Activated naive CD8-positive, alpha-beta T cell treated with anti-CD3 and anti-CD28 coated beads for 36 hours (primary cell): ENCODE measurements at regions not wholly inside any gene's neighbourhood (a gene's known extent, or its start where the extent isn't known, plus 50 kb on each side); places are given as distances from the start of the nearest gene placed in this dataset.

Experiments used
- DNase-seq: peaks from one replicate; pipeline ENCODE4 v3.0.0; 2021
- H3K27ac Mint-ChIP-seq: one replicate; pipeline ENCODE4 v1.8.0; 2022; ENCODE audit warnings: mild to moderate bottlenecking, moderate library complexity, mixed read lengths
- H3K27me3 Mint-ChIP-seq: one replicate; pipeline ENCODE4 v1.8.0; 2022; ENCODE audit warnings: mild to moderate bottlenecking, mixed read lengths
- H3K36me3 Mint-ChIP-seq: one replicate; pipeline ENCODE4 v1.8.0; 2021; ENCODE audit warnings: mild to moderate bottlenecking, mixed read lengths
- H3K4me1 Mint-ChIP-seq: one replicate; pipeline ENCODE4 v1.8.0; 2021; ENCODE audit warnings: mixed read lengths
- H3K4me3 Mint-ChIP-seq: one replicate; pipeline ENCODE4 v1.8.0; 2022; ENCODE audit warnings: mild to moderate bottlenecking, moderate library complexity, mixed read lengths
- H3K9me3 Mint-ChIP-seq: one replicate; pipeline ENCODE4 v1.8.0; 2022; ENCODE audit warnings: mixed read lengths

GRCh38 chr15:100788418-100789105 is 91.1 kb upstream of the ALDH1A3 start:
- H3K4me1 Mint-ChIP-seq: no peaks in the 10 kb centered on the region
- H3K27ac Mint-ChIP-seq: no peak overlapping the region
- H3K4me3 Mint-ChIP-seq: no peak overlapping the region
- peaks cover 7% of the 10 kb centered on the region for H3K27me3 Mint-ChIP-seq
- no peak for DNase-seq
- no peaks in the 10 kb centered on the region for H3K36me3 Mint-ChIP-seq
- H3K9me3 Mint-ChIP-seq: no peaks in the 10 kb centered on the region

GRCh38 chr15:100790786-100791265 is 88.8 kb upstream of the ALDH1A3 start:
- H3K36me3 Mint-ChIP-seq: no peaks in the 10 kb centered on the region
- H3K4me1 Mint-ChIP-seq: no peaks in the 10 kb centered on the region
- H3K27ac Mint-ChIP-seq: no peak overlapping the region
- no peaks in the 10 kb centered on the region for H3K9me3 Mint-ChIP-seq
- no peak for DNase-seq
- peaks cover 19% of the 10 kb centered on the region for H3K27me3 Mint-ChIP-seq
- no peak overlapping the region for H3K4me3 Mint-ChIP-seq

GRCh38 chr15:100794008-100794407 is 85.6 kb upstream of the ALDH1A3 start:
- Mint-ChIP-seq H3K4me1 (no peaks in the 10 kb centered on the region), H3K9me3 (peaks cover 2% of the 10 kb centered on the region), H3K27me3 (peaks cover 30% of the 10 kb centered on the region), H3K27ac (no peak overlapping the region), H3K36me3 (no peaks in the 10 kb centered on the region), H3K4me3 (no peak overlapping the region)
- DNase-seq: no peak

- Mint-ChIP-seq H3K4me3 (no peak overlapping the region), H3K27me3 (peaks cover 7% of the 10 kb centered on the region), H3K4me1 (no peaks in the 10 kb centered on the region), H3K27ac (no peak overlapping the region), H3K36me3 (no peaks in the 10 kb centered on the region), H3K9me3 (peaks cover 7% of the 10 kb centered on the region)
- no peak for DNase-seq
Observed at GRCh38 chr15:100801256-100801900, 78.3 kb upstream of the ALDH1A3 start.

DNA sequence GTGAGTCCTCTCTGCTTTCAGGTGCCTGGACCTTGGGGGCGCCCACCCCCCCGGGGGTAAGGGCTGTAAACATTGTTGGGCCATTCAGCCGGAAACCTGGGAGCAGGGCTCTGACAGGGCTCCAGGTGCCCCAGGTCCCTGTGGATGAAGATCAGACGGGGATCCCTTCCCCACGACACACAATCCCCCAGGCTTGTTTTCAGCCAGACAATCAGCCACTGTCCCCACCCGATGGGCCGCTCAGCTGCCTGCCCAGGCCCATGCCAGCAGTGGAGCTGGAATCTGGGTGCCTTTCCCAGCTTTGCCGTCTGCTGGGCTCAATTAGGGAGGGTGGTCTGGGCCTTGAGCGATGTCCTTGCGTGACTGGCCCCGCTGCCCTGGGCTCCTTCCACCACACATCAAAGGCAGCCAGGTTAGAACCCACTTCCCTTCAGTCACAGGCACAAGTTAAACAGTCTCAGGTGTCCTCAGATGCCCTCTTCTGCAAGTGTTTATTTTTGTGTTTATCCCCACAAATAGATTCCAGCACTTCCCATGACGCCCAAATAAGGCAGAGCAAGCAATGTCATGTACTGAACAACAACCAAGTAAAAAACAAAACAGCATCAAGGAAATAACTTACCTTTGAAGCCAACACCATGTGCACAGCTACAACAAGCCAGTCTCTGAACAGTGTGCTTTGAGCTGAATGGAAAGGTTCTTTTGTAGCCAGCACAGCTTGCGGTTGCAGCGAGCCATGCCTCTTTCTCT is 77.0 kb upstream of the ALDH1A3 start:
- Mint-ChIP-seq H3K27me3 (peaks cover 2% of the 10 kb centered on the region), H3K27ac (no peak overlapping the region), H3K36me3 (no peaks in the 10 kb centered on the region), H3K4me3 (no peak overlapping the region), H3K4me1 (no peaks in the 10 kb centered on the region), H3K9me3 (peaks cover 7% of the 10 kb centered on the region)
- DNase-seq: no peak

DNA sequence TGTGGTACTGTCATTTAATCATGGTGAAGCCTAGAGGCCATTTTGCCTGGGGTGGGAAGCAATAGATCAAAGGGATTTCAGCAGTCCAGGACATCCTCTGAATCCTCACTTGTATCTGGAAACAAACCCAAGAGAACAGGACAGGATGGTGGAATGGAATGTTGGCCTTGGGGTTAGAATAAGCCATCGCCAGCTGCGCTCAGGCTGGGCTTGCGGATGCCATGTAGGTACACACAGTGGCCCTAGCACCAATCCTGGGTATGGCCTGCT is 76.5 kb upstream of the ALDH1A3 start:
- Mint-ChIP-seq H3K27me3 (no peaks in the 10 kb centered on the region), H3K4me3 (no peak overlapping the region)
- DNase-seq: no peak

DNA sequence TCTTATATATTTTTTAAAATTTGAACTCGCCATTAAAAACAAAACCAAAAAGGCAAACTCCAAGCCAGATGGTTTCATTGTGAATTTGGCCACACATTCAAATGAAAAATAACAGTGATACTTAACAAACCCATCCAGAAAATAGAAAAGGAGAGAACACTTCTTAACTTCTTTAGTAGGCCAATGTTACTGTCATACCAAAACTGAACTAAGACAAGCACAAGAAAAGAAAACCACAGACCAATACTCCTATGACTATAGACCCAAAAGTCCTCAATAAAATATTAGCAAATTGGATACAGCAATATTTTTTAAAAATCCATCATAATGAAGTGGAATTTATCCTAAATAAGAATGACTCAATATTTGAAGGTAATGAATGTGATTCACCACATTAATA is 73.5 kb upstream of the ALDH1A3 start:
- no peak overlapping the region for H3K4me3 Mint-ChIP-seq
- H3K9me3 Mint-ChIP-seq: peaks cover 4% of the 10 kb centered on the region
- no peak overlapping the region for H3K27ac Mint-ChIP-seq

More for the DNA sequence above, 76.5 kb upstream of the ALDH1A3 start:
- H3K27ac Mint-ChIP-seq: no peak overlapping the region
- H3K4me1 Mint-ChIP-seq: no peaks in the 10 kb centered on the region
- peaks cover 8% of the 10 kb centered on the region for H3K9me3 Mint-ChIP-seq
- H3K36me3 Mint-ChIP-seq: no peaks in the 10 kb centered on the region

DNA sequence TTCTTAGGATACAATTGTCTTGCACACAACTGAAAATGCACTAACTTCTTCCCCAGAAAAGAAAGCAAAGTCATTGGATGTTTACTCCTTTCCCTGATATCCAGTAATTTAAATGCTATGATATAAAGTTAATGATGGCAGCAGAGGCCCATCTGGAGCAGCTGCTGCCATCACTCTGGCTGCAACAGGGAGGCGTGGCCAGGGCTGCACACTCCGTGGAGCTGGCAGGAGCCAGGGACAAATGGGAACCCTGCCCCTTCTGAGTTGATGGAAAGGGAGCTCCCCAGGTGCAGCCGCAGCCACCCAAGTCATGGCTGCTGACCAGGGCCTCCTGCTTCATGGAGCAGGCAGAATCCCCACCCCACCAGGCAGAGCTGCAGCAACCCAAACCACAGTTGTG is 72.6 kb upstream of the ALDH1A3 start:
- H3K36me3 Mint-ChIP-seq: no peaks in the 10 kb centered on the region
- no peak for DNase-seq
- H3K9me3 Mint-ChIP-seq: peaks cover 4% of the 10 kb centered on the region
- no peak overlapping the region for H3K4me3 Mint-ChIP-seq
- H3K27ac Mint-ChIP-seq: no peak overlapping the region
- H3K4me1 Mint-ChIP-seq: no peaks in the 10 kb centered on the region
- H3K27me3 Mint-ChIP-seq: no peaks in the 10 kb centered on the region

More for the DNA sequence above, 73.5 kb upstream of the ALDH1A3 start:
- no peak for DNase-seq
- H3K36me3 Mint-ChIP-seq: no peaks in the 10 kb centered on the region
- no peaks in the 10 kb centered on the region for H3K27me3 Mint-ChIP-seq
- no peaks in the 10 kb centered on the region for H3K4me1 Mint-ChIP-seq

- Mint-ChIP-seq H3K4me3 (no peak overlapping the region), H3K27ac (no peak overlapping the region), H3K36me3 (no peaks in the 10 kb centered on the region), H3K27me3 (no peaks in the 10 kb centered on the region), H3K4me1 (no peaks in the 10 kb centered on the region), H3K9me3 (peaks cover 4% of the 10 kb centered on the region)
- no peak for DNase-seq
Observed at GRCh38 chr15:100808691-100809090, 70.9 kb upstream of the ALDH1A3 start.

DNA sequence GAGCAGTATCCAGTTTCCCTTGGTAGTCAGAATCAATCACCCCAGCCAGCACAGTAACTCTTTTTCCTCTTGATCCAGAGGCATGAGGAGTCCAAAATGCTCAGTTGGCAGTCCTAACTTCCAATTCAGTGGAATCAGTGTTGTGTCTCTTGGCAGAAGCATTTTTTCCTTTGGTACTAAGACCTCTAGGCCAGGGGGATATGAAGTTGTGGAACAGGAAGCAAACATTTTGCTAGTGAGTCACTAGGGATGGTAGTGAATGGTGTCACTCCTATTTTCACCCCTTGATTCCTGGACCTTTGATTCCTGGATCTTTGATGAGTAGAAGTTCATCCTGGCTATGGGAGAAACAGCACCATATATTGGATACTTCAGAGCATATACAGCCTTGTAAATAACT is 70.5 kb upstream of the ALDH1A3 start:
- no peaks in the 10 kb centered on the region for H3K4me1 Mint-ChIP-seq
- DNase-seq: no peak
- no peaks in the 10 kb centered on the region for H3K36me3 Mint-ChIP-seq
- no peaks in the 10 kb centered on the region for H3K27me3 Mint-ChIP-seq
- peaks cover 4% of the 10 kb centered on the region for H3K9me3 Mint-ChIP-seq
- no peak overlapping the region for H3K4me3 Mint-ChIP-seq
- no peak overlapping the region for H3K27ac Mint-ChIP-seq

- no peak overlapping the region for H3K4me3 Mint-ChIP-seq
- peaks cover 4% of the 10 kb centered on the region for H3K9me3 Mint-ChIP-seq
- no peaks in the 10 kb centered on the region for H3K36me3 Mint-ChIP-seq
- no peak for DNase-seq
- no peak overlapping the region for H3K27ac Mint-ChIP-seq
- H3K4me1 Mint-ChIP-seq: no peaks in the 10 kb centered on the region
- H3K27me3 Mint-ChIP-seq: no peaks in the 10 kb centered on the region
Observed at GRCh38 chr15:100809587-100809986, 70.0 kb upstream of the ALDH1A3 start.

DNA sequence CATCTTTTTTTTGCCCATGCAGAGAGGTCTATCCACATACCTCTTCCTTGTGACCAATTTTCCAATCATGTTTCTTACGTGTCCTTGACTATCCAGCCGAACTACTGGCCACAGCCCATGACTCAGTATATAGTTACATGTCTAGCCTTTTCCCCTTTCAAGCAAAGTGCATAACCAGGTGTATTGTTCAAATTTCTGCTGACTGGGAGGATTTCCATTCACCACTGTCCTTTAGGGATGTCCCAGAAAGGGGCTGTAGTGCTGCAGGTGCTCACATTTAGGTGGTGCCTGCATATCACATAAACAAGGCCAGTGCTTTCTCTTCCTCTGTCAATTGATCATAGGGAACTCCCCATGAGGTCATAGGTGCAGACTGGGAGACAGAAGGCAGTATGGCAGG is 69.4 kb upstream of the ALDH1A3 start:
- H3K4me3 Mint-ChIP-seq: no peak overlapping the region
- no peaks in the 10 kb centered on the region for H3K36me3 Mint-ChIP-seq

GRCh38 chr15:100810831-100811230 is 68.8 kb upstream of the ALDH1A3 start:
- no peak overlapping the region for H3K27ac Mint-ChIP-seq
- H3K36me3 Mint-ChIP-seq: no peaks in the 10 kb centered on the region
- H3K4me3 Mint-ChIP-seq: no peak overlapping the region
- peaks cover 5% of the 10 kb centered on the region for H3K27me3 Mint-ChIP-seq
- no peaks in the 10 kb centered on the region for H3K4me1 Mint-ChIP-seq
- DNase-seq: no peak
- peaks cover 7% of the 10 kb centered on the region for H3K9me3 Mint-ChIP-seq

More for the DNA sequence above, 69.4 kb upstream of the ALDH1A3 start:
- Mint-ChIP-seq H3K27me3 (peaks cover 5% of the 10 kb centered on the region), H3K9me3 (peaks cover 4% of the 10 kb centered on the region), H3K4me1 (no peaks in the 10 kb centered on the region), H3K27ac (no peak overlapping the region)
- DNase-seq: no peak

DNA sequence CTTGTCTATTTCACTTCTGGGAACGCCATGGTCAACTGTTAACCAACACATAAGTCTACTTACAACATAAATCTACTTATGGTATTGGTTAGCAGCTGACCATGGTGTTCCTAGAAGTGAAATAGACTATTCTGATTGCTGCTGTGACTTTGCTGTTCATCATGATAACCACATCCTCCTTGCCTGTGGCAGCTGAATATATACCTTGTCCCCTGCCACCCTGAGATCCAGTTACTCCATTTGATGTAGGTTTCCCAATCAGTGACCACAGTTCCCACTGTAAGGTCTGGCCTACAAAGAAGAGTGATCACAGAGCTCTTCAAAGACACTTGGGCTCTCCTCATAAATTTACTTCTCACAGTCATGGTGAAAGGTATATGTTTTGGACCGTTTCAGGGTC is 66.8 kb upstream of the ALDH1A3 start:
- no peak for DNase-seq
- no peak overlapping the region for H3K4me3 Mint-ChIP-seq
- H3K4me1 Mint-ChIP-seq: no peaks in the 10 kb centered on the region
- H3K9me3 Mint-ChIP-seq: peaks cover 7% of the 10 kb centered on the region
- H3K27me3 Mint-ChIP-seq: peaks cover 15% of the 10 kb centered on the region
- H3K36me3 Mint-ChIP-seq: no peaks in the 10 kb centered on the region
- H3K27ac Mint-ChIP-seq: no peak overlapping the region

DNA sequence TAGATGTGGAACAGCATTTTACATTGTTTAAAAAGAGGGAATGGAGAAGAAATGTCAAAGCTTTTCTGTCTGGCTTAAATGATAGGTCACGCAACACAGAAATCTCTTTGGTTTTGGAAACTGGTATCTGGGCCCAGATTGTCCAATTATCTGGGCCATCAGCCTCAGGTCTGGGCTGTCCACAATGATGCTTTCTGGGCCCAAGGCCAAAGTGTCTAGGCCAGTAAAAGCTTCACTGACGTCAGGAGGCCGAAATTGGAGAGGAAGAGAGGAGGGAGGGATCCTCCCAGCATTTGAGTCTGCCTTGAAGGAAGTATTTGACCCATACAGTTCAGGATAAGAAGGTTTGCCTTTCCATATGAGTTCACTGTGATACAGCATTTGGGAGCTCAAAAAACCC is 60.7 kb upstream of the ALDH1A3 start:
- H3K9me3 Mint-ChIP-seq: peaks cover 9% of the 10 kb centered on the region
- no peaks in the 10 kb centered on the region for H3K36me3 Mint-ChIP-seq
- peaks cover 53% of the 10 kb centered on the region for H3K27me3 Mint-ChIP-seq
- H3K4me1 Mint-ChIP-seq: peaks cover 3% of the 10 kb centered on the region
- DNase-seq: no peak
- no peak overlapping the region for H3K27ac Mint-ChIP-seq
- no peak overlapping the region for H3K4me3 Mint-ChIP-seq
